ENCODE measurements at regions not wholly inside any gene's neighbourhood (a gene's known extent, or its start where the extent isn't known, plus 50 kb on each side); places are given as distances from the start of the nearest gene placed in this dataset.

- no peaks in the 10 kb centered on the region for H3K79me2 ChIP-seq (ENCODE audit: insufficient read depth, low read length)
- no peaks in the 10 kb centered on the region for H3K4me1 ChIP-seq (ENCODE audit: control insufficient read depth in 1 of 2, insufficient read depth in 2 of 2, low read length in 2 of 2)
- no peak overlapping the region for H2AFZ ChIP-seq (ENCODE audit: insufficient read depth, low read depth, low read length, poor library complexity, severe bottlenecking)
- TF ChIP-seq CTCF (IDR thresholded peaks at IDR 0.05) = no peak
- no peaks in the 10 kb centered on the region for H4K20me1 ChIP-seq (ENCODE audit: insufficient read depth, low read length)
- Mint-ChIP-seq H3K27ac (no peak overlapping the region), H3K27me3 (ENCODE audit: low read depth in 3 of 3) (peaks cover 4 to 7% (median 6%) of the 10 kb centered on the region in 3 donors), H3K9me3 (peaks cover 0 to 5% (median 2%) of the 10 kb centered on the region in 7 donors), H3K4me3 (no peak overlapping the region), H3K4me1 (no peaks in the 10 kb centered on the region), H3K36me3 (no peaks in the 10 kb centered on the region)
- no peak overlapping the region for H3K27ac ChIP-seq (ENCODE audit: low read depth in 1 of 2, low read length in 2 of 2)
- H3K4me3 ChIP-seq (replicated peaks in 1 of 3; ENCODE audit: low read depth in 2 of 3, low read length in 3 of 3) = no peak overlapping the region
- intact Hi-C loops (cut with micrococcal nuclease) = no loop called here
- no peaks in the 10 kb centered on the region for H3K36me3 ChIP-seq (replicated peaks in 1 of 2; ENCODE audit: control insufficient read depth in 1 of 2, insufficient read depth in 2 of 2, low read length in 2 of 2)
- H3K27me3 ChIP-seq (ENCODE audit: control insufficient read depth in 2 of 2, insufficient read depth in 2 of 2, low read length in 2 of 2) = peaks cover 0 to 2% of the 10 kb centered on the region in 2 donors
- no peak overlapping the region for H3K9ac ChIP-seq (ENCODE audit: insufficient read depth, low read length, poor library complexity, severe bottlenecking)
- 94% methylated on average over 17 of the region's 19 CpGs for WGBS (ENCODE audit: insufficient coverage)
- H3K4me2 ChIP-seq (replicated peaks; ENCODE audit: extremely low read depth, low read length, poor library complexity, severe bottlenecking) = no peak overlapping the region
- H3K9me3 ChIP-seq (replicated peaks in 1 of 2; ENCODE audit: control insufficient read depth in 1 of 2, insufficient read depth in 1 of 2, low read length in 2 of 2) = no peaks in the 10 kb centered on the region
- no peak for DNase-seq
These were observed 482.8 kb upstream of the SULF2 start for GRCh38 chr20:48267860-48268633.

GRCh38 chr20:48266571-48266970, 481.3 kb upstream of the SULF2 start:
- Mint-ChIP-seq H3K4me3 (no peak overlapping the region), H3K27ac (no peak overlapping the region), H3K27me3 (ENCODE audit: low read depth in 3 of 3) (peaks cover 5 to 9% (median 6%) of the 10 kb centered on the region in 3 donors), H3K36me3 (no peaks in the 10 kb centered on the region), H3K9me3 (peaks cover 0 to 5% (median 0%) of the 10 kb centered on the region in 7 donors), H3K4me1 (no peaks in the 10 kb centered on the region)
- H4K20me1 ChIP-seq (ENCODE audit: insufficient read depth, low read length) = no peaks in the 10 kb centered on the region
- TF ChIP-seq CTCF (IDR thresholded peaks at IDR 0.05) = no peak
- intact Hi-C loops (cut with micrococcal nuclease) = no loop called here
- no peaks in the 10 kb centered on the region for H3K4me1 ChIP-seq (ENCODE audit: control insufficient read depth in 1 of 2, insufficient read depth in 2 of 2, low read length in 2 of 2)
- 74% methylated on average over 4 of the region's 6 CpGs for WGBS (ENCODE audit: insufficient coverage)
- no peaks in the 10 kb centered on the region for H3K36me3 ChIP-seq (replicated peaks in 1 of 2; ENCODE audit: control insufficient read depth in 1 of 2, insufficient read depth in 2 of 2, low read length in 2 of 2)
- H3K9me3 ChIP-seq (replicated peaks in 1 of 2; ENCODE audit: control insufficient read depth in 1 of 2, insufficient read depth in 1 of 2, low read length in 2 of 2) = no peaks in the 10 kb centered on the region
- no peak overlapping the region for H3K4me3 ChIP-seq (replicated peaks in 1 of 3; ENCODE audit: low read depth in 2 of 3, low read length in 3 of 3)
- no peak overlapping the region for H3K9ac ChIP-seq (ENCODE audit: insufficient read depth, low read length, poor library complexity, severe bottlenecking)
- no peak overlapping the region for H2AFZ ChIP-seq (ENCODE audit: insufficient read depth, low read depth, low read length, poor library complexity, severe bottlenecking)
- no peak for DNase-seq
- no peaks in the 10 kb centered on the region for H3K79me2 ChIP-seq (ENCODE audit: insufficient read depth, low read length)
- H3K27ac ChIP-seq (ENCODE audit: low read depth in 1 of 2, low read length in 2 of 2) = no peak overlapping the region
- H3K27me3 ChIP-seq (ENCODE audit: control insufficient read depth in 2 of 2, insufficient read depth in 2 of 2, low read length in 2 of 2) = peaks cover 0 to 2% of the 10 kb centered on the region in 2 donors
- no peak overlapping the region for H3K4me2 ChIP-seq (replicated peaks; ENCODE audit: extremely low read depth, low read length, poor library complexity, severe bottlenecking)

Data from CD14-positive monocyte (primary cell).